Tibial nerve (tissue), 4 donors: ENCODE measurements at regions not wholly inside any gene's neighbourhood (a gene's known extent, or its start where the extent isn't known, plus 50 kb on each side); places are given as distances from the start of the nearest gene placed in this dataset.

ENCODE experiments used
- CTCF ChIP-seq, 5 experiments: fragments of 200-600 bp in 3 of 5; fragments of 450-650 bp in 2 of 5; sonication (generic) in 3 of 5; IDR thresholded peaks; one replicate each; pipeline ENCODE4 v1.5.1; 2016 to 2019; ENCODE audit warnings: antibody characterized with exemption in 5 of 5, mild to moderate bottlenecking in 3 of 5, moderate library complexity in 2 of 5
- EP300 ChIP-seq, 2 donors: sonication (generic); formaldehyde crosslinking; IDR thresholded peaks; one replicate each; pipeline ENCODE4 v1.6.1; 2017; ENCODE audit warnings: antibody characterized with exemption in 2 of 2, mild to moderate bottlenecking in 1 of 2
- POLR2A ChIP-seq, 2 donors: fragments of 450-650 bp; IDR thresholded peaks; one replicate each; pipeline ENCODE4 v1.6.1; 2017; ENCODE audit warnings: antibody characterized with exemption in 2 of 2, mild to moderate bottlenecking in 2 of 2, moderate library complexity in 2 of 2

- TF ChIP-seq EP300 (IDR thresholded peaks at IDR 0.05) (no peak), CTCF (IDR thresholded peaks at IDR 0.05) (no peak), POLR2A (IDR thresholded peaks at IDR 0.05) (no peak)
These were observed 192.9 kb upstream of the PRNP start for GRCh38 chr20:4493386-4493785.
